Cardiac muscle cell (in vitro differentiated cells and primary cell): ENCODE measurements at regions not wholly inside any gene's neighbourhood (a gene's known extent, or its start where the extent isn't known, plus 50 kb on each side); places are given as distances from the start of the nearest gene placed in this dataset.

Source experiments
- DNase-seq, 2 donors: peaks; one replicate each; pipeline versions ENCODE4 v3.0.0 to v3.0.0-alpha.2; 2010 to 2017; ENCODE audit warnings: low read depth in 1 of 2, low spot score in 1 of 2
- H3K27ac ChIP-seq: fragments of 200-600 bp; sonication (generic); 2 replicates; pipeline ENCODE4 v1.5.1; 2016
- H3K27me3 ChIP-seq: fragments of 200-600 bp; sonication (generic); 2 replicates; pipeline ENCODE4 v1.6.0; 2016; ENCODE audit warnings: control low read depth
- H3K36me3 ChIP-seq: fragments of 200-600 bp; sonication (generic); 2 replicates; pipeline ENCODE4 v1.5.1; 2016; ENCODE audit warnings: control low read depth
- H3K4me1 ChIP-seq: fragments of 200-600 bp; sonication (generic); 2 replicates; pipeline ENCODE4 v1.8.1; 2017; ENCODE audit warnings: low read depth, mild to moderate bottlenecking, mixed run types
- H3K4me3 ChIP-seq: fragments of 200-600 bp; sonication (generic); 2 replicates; pipeline ENCODE4 v1.5.1; 2016; ENCODE audit warnings: mild to moderate bottlenecking
- H3K9me3 ChIP-seq: fragments of 200-600 bp; sonication (generic); 2 replicates; pipeline ENCODE4 v1.5.1; 2017; ENCODE audit warnings: low read depth, mild to moderate bottlenecking, control low read depth
- CTCF ChIP-seq: IDR thresholded peaks from 2 replicates; pipeline ENCODE4 v1.5.1; 2012; ENCODE audit warnings: low read depth, mild to moderate bottlenecking, low read length

DNA sequence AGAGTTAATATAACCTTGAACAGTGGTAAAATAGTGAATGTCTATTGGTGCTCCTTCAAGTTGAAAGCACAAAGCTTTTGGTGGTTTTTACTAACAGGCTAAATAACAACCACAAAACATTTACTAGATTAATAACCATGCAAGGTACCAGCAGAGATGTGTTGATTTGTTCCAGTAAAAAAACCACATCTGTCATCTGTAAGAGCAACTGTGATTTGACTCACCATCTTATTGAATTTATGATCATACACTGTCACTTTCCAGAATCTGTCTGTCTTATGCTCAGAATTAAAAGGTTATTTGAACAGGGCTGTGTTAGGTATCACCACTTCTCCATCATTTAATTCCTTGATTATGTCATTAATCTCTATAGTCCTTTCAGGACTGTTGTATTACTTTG lies 107.0 kb upstream of the PTHLH start:
- Histone ChIP-seq H3K27ac (no peak overlapping the region), H3K27me3 (no peaks in the 10 kb centered on the region), H3K9me3 (no peaks in the 10 kb centered on the region), H3K36me3 (no peaks in the 10 kb centered on the region), H3K4me3 (no peak overlapping the region), H3K4me1 (no peaks in the 10 kb centered on the region)
- TF ChIP-seq CTCF: no peak
- DNase-seq: no peak

DNA sequence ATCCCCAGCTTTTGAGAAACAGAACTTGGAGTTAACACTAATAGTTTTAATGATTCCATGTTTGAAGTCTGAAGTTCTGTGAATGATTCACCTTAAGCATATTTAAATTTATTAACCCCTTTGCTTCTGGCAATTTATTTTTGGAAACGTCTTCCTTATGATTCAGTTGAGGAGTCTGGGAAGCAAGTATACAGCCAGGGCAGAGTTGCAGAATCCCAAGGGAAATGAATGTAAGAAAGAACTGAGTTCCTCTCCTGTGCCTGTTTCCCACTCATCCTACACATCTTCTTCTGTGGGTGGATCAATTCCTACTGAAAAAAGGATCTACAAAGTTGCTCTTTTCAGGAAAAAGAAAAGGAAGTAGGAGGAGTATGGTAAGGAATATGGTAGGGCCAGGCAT lies 108.2 kb upstream of the CCDC91 start:
- Histone ChIP-seq H3K4me1 (no peaks in the 10 kb centered on the region), H3K9me3 (no peaks in the 10 kb centered on the region), H3K36me3 (no peaks in the 10 kb centered on the region), H3K4me3 (no peak overlapping the region), H3K27ac (no peak overlapping the region), H3K27me3 (no peaks in the 10 kb centered on the region)
- DNase-seq: no peak
- TF ChIP-seq CTCF: no peak

GRCh38 chr12:28083840-28084678 lies 106.2 kb upstream of the CCDC91 start:
- peak in 1 of 2 donors; percentile 58 for DNase-seq
- no peak for TF ChIP-seq CTCF
- no peak overlapping the region for H3K27ac ChIP-seq
- H3K4me3 ChIP-seq: no peak overlapping the region
- no peaks in the 10 kb centered on the region for H3K9me3 ChIP-seq
- no peaks in the 10 kb centered on the region for H3K27me3 ChIP-seq
- no peaks in the 10 kb centered on the region for H3K4me1 ChIP-seq
- H3K36me3 ChIP-seq: no peaks in the 10 kb centered on the region

GRCh38 chr12:28086521-28087155 lies 103.6 kb upstream of the CCDC91 start:
- Histone ChIP-seq H3K27me3 (no peaks in the 10 kb centered on the region), H3K27ac (no peak overlapping the region), H3K4me3 (no peak overlapping the region), H3K4me1 (peaks cover 3% of the 10 kb centered on the region), H3K36me3 (no peaks in the 10 kb centered on the region), H3K9me3 (no peaks in the 10 kb centered on the region)
- peak in 1 of 2 donors; percentile 42 for DNase-seq
- TF ChIP-seq CTCF: no peak

- H3K9me3 ChIP-seq: no peaks in the 10 kb centered on the region
- peaks cover 3% of the 10 kb centered on the region for H3K4me1 ChIP-seq
- peak in 1 of 2 donors; percentile 46 for DNase-seq
- no peak overlapping the region for H3K4me3 ChIP-seq
- H3K36me3 ChIP-seq: no peaks in the 10 kb centered on the region
- TF ChIP-seq CTCF: no peak
- no peaks in the 10 kb centered on the region for H3K27me3 ChIP-seq
- no peak overlapping the region for H3K27ac ChIP-seq
Measured at GRCh38 chr12:28088566-28089272, 101.5 kb upstream of the CCDC91 start.
